K562 (cell line): ENCODE measurements at regions not wholly inside any gene's neighbourhood (a gene's known extent, or its start where the extent isn't known, plus 50 kb on each side); places are given as distances from the start of the nearest gene placed in this dataset.
"Not testable (repeated sequence)": the region's sequence is repeated elsewhere in the genome, so short reads cannot be mapped to it uniquely, and the experiment has no call there.

ENCODE experiments used
- ARNT ChIP-seq, 2 experiments: fragments of 450-650 bp; IDR thresholded peaks; 2 replicates each; pipeline ENCODE4 v1.6.1; 2016; ENCODE audit warnings: mild to moderate bottlenecking in 1 of 2
- EP300 ChIP-seq: IDR thresholded peaks from 2 replicates; pipeline ENCODE4 v1.6.1; 2012; ENCODE audit warnings: low read length, improper control_type of control experiment
- FOXJ3 ChIP-seq: sonication (generic); formaldehyde crosslinking; IDR thresholded peaks from 2 replicates; pipeline ENCODE4 v1.4.0; 2020; ENCODE audit warnings: mild to moderate bottlenecking, missing genetic modification reagents
- MEIS2 ChIP-seq: fragments of 450-650 bp; IDR thresholded peaks from 2 replicates; pipeline ENCODE4 v1.6.1; 2014; ENCODE audit warnings: mild to moderate bottlenecking; ENCODE audit not compliant: partially characterized antibody
- NCOA4 ChIP-seq: fragments of 450-650 bp; IDR thresholded peaks from 2 replicates; pipeline ENCODE4 v1.6.1; 2018; ENCODE audit warnings: mild to moderate bottlenecking; ENCODE audit not compliant: partially characterized antibody
- PTTG1 ChIP-seq: fragments of 450-650 bp; IDR thresholded peaks from 2 replicates; pipeline ENCODE4 v1.6.1; 2016; ENCODE audit warnings: low read depth, mild to moderate bottlenecking, missing genetic modification characterization, missing compliant biosample characterization
- PYGO2 ChIP-seq: fragments of 450-650 bp; IDR thresholded peaks from 2 replicates; pipeline ENCODE4 v1.6.1; 2016; ENCODE audit warnings: mild to moderate bottlenecking, missing genetic modification characterization, moderate library complexity, missing compliant biosample characterization
- TEAD4 ChIP-seq, 2 experiments: sonication (generic) in 1 of 2; formaldehyde crosslinking in 1 of 2; IDR thresholded peaks; 2 replicates each; pipeline versions ENCODE4 v1.6.1 to v1.8.0; 2012 to 2022; ENCODE audit warnings: borderline replicate concordance in 1 of 2, inconsistent platforms in 1 of 2, low read length in 1 of 2, mild to moderate bottlenecking in 1 of 2, missing genetic modification reagents in 1 of 2
- WHSC1 ChIP-seq: IDR thresholded peaks from one replicate; pipeline ENCODE4 v1.6.1; 2012; ENCODE audit warnings: low read length, control low read depth, inconsistent platforms
- ZNF232 ChIP-seq: sonication (generic); formaldehyde crosslinking; IDR thresholded peaks from 2 replicates; pipeline ENCODE4 v1.8.0; 2022; ENCODE audit warnings: mild to moderate bottlenecking, missing genetic modification reagents
- ZNF589 ChIP-seq: fragments of 200-800 bp; sonication (Bioruptor generic); IDR thresholded peaks from 2 replicates; pipeline ENCODE4 v1.6.1; 2016; ENCODE audit warnings: low read depth, missing genetic modification characterization, missing compliant biosample characterization
- TF ChIP-seq, protein P1 (sequence below), 3 experiments: IDR thresholded peaks in 2 of 3; conservative IDR thresholded peaks in 1 of 3; 2 replicates each; pipeline ENCODE4 v1.5.1; 2011 to 2012; ENCODE audit warnings: low read length in 3 of 3, mild to moderate bottlenecking in 3 of 3, control low read depth in 2 of 3, improper control_type of control experiment in 1 of 3, inconsistent platforms in 1 of 3, low read depth in 1 of 3, mixed read lengths in 1 of 3, moderate library complexity in 1 of 3; ENCODE audit not compliant: insufficient read depth in 2 of 3
- TF ChIP-seq, protein P2 (sequence below): fragments of 200-800 bp; sonication (Bioruptor generic); IDR thresholded peaks from 2 replicates; pipeline ENCODE4 v1.6.1; 2016; ENCODE audit warnings: missing genetic modification characterization, missing compliant biosample characterization
- TF ChIP-seq, protein P3 (sequence below): sonication (generic); formaldehyde crosslinking; IDR thresholded peaks from 2 replicates; pipeline ENCODE4 v1.9.0; 2022; ENCODE audit warnings: mild to moderate bottlenecking, missing genetic modification reagents

DNA sequence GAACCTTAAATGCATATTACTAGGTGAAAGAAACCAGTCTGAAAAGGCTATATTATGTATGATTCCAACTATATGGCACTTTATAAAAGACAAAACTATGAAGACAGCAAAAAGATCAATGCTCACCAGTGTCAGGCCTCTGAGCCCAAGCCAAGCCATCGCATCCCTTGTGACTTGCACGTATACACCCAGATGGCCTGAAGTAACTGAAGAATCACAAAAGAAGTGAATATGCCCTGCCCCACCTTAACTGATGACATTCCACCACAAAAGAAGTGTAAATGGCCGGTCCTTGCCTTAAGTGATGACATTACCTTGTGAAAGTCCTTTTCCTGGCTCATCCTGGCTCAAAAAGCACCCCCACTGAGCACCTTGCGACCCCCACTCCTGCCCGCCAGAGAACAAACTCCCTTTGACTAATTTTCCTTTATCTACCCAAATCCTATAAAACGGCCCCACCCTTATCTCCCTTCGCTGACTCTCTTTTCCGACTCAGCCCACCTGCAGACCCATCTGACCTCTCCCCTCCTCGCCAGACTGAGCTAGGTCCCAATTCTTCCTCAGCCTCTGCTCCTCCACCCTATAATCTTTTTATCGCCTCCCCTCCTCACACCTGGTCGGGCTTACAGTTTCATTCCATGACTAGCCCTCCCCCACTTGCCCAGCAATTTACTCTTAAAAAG, 1239.5 kb downstream of the OLFM4 start:
- not testable (repeated sequence) for TF ChIP-seq ZNF589 (CRISPR knock-in tag); ARNT (IDR thresholded peaks at IDR 0.05); EP300; TEAD4 (IDR thresholded peaks at IDR 0.05; ENCODE audit: low read length); TEAD4 (CRISPR knock-in tag; IDR thresholded peaks at IDR 0.05; ENCODE audit: borderline replicate concordance); FOXJ3 (CRISPR knock-in tag); PTTG1; PYGO2 (tag); NCOA4; MEIS2; ZNF232; WHSC1
- TF ChIP-seq, protein P1, sequence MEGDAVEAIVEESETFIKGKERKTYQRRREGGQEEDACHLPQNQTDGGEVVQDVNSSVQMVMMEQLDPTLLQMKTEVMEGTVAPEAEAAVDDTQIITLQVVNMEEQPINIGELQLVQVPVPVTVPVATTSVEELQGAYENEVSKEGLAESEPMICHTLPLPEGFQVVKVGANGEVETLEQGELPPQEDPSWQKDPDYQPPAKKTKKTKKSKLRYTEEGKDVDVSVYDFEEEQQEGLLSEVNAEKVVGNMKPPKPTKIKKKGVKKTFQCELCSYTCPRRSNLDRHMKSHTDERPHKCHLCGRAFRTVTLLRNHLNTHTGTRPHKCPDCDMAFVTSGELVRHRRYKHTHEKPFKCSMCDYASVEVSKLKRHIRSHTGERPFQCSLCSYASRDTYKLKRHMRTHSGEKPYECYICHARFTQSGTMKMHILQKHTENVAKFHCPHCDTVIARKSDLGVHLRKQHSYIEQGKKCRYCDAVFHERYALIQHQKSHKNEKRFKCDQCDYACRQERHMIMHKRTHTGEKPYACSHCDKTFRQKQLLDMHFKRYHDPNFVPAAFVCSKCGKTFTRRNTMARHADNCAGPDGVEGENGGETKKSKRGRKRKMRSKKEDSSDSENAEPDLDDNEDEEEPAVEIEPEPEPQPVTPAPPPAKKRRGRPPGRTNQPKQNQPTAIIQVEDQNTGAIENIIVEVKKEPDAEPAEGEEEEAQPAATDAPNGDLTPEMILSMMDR (IDR thresholded peaks at IDR 0.05 in 2 of 3, conservative IDR thresholded peaks at IDR 0.05 in 1 of 3; ENCODE audit: insufficient read depth in 2 of 3, low read depth in 1 of 3, low read length in 3 of 3) = not testable (repeated sequence)
- TF ChIP-seq, protein P2, sequence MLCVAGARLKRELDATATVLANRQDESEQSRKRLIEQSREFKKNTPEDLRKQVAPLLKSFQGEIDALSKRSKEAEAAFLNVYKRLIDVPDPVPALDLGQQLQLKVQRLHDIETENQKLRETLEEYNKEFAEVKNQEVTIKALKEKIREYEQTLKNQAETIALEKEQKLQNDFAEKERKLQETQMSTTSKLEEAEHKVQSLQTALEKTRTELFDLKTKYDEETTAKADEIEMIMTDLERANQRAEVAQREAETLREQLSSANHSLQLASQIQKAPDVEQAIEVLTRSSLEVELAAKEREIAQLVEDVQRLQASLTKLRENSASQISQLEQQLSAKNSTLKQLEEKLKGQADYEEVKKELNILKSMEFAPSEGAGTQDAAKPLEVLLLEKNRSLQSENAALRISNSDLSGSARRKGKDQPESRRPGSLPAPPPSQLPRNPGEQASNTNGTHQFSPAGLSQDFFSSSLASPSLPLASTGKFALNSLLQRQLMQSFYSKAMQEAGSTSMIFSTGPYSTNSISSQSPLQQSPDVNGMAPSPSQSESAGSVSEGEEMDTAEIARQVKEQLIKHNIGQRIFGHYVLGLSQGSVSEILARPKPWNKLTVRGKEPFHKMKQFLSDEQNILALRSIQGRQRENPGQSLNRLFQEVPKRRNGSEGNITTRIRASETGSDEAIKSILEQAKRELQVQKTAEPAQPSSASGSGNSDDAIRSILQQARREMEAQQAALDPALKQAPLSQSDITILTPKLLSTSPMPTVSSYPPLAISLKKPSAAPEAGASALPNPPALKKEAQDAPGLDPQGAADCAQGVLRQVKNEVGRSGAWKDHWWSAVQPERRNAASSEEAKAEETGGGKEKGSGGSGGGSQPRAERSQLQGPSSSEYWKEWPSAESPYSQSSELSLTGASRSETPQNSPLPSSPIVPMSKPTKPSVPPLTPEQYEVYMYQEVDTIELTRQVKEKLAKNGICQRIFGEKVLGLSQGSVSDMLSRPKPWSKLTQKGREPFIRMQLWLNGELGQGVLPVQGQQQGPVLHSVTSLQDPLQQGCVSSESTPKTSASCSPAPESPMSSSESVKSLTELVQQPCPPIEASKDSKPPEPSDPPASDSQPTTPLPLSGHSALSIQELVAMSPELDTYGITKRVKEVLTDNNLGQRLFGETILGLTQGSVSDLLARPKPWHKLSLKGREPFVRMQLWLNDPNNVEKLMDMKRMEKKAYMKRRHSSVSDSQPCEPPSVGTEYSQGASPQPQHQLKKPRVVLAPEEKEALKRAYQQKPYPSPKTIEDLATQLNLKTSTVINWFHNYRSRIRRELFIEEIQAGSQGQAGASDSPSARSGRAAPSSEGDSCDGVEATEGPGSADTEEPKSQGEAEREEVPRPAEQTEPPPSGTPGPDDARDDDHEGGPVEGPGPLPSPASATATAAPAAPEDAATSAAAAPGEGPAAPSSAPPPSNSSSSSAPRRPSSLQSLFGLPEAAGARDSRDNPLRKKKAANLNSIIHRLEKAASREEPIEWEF = not testable (repeated sequence)
- TF ChIP-seq, protein P3, sequence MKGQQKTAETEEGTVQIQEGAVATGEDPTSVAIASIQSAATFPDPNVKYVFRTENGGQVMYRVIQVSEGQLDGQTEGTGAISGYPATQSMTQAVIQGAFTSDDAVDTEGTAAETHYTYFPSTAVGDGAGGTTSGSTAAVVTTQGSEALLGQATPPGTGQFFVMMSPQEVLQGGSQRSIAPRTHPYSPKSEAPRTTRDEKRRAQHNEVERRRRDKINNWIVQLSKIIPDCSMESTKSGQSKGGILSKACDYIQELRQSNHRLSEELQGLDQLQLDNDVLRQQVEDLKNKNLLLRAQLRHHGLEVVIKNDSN (CRISPR knock-in tag) = not testable (repeated sequence)
